Caco-2 (cell line): ENCODE measurements at regions not wholly inside any gene's neighbourhood (a gene's known extent, or its start where the extent isn't known, plus 50 kb on each side); places are given as distances from the start of the nearest gene placed in this dataset.

Experiments used
- BruUV-seq: library from RNA; stranded (reverse); fragments of 400-500 nt; replicated peaks from 2 replicates; lab custom pipeline; 2021; lab: Mats Ljungman, UMichigan
- CTCF ChIA-PET: fragments of 300-600 bp; sonication (Branson Sonifier 250); formaldehyde crosslinking; loops from one replicate; lab custom pipeline; 2022; ENCODE audit warnings: antibody characterized with exemption; lab: Charles Lee
- POLR2A ChIA-PET: fragments of 300-600 bp; sonication (Branson Sonifier 250); formaldehyde crosslinking; loops from one replicate; lab custom pipeline; 2022; ENCODE audit warnings: antibody characterized with exemption; lab: Charles Lee
- DNase-seq, 2 experiments: peaks; one replicate each; pipeline versions ENCODE4 v3.0.0 to v3.0.0-alpha.2; 2020 to 2022
- H3K27me3 ChIP-seq: replicated peaks from 2 replicates; pipeline ENCODE4 v1.6.0; 2011; ENCODE audit warnings: low read length; ENCODE audit not compliant: control insufficient read depth, insufficient read depth
- H3K36me3 ChIP-seq: 2 replicates; pipeline ENCODE4 v1.5.1; 2011; ENCODE audit warnings: low read length; ENCODE audit not compliant: control insufficient read depth, insufficient read depth
- H3K4me1 ChIP-seq: fragments of 250-450 bp; sonication (Bioruptor Pico); 2 replicates; pipeline ENCODE4 v1.5.1; 2020; ENCODE audit warnings: mild to moderate bottlenecking
- H3K4me3 ChIP-seq: 2 replicates; pipeline ENCODE4 v1.5.1; 2011; ENCODE audit warnings: low read depth, mild to moderate bottlenecking, control low read depth, low read length
- H3K9me3 ChIP-seq: fragments of 250-450 bp; sonication (Bioruptor Pico); 2 replicates; pipeline ENCODE4 v1.5.1; 2020; ENCODE audit warnings: mild to moderate bottlenecking, moderate library complexity
- H3K27ac Mint-ChIP-seq: one replicate; pipeline ENCODE4 v1.8.0; 2022; ENCODE audit warnings: mixed read lengths; ENCODE audit not compliant: unreplicated experiment
- H3K27me3 Mint-ChIP-seq: one replicate; pipeline ENCODE4 v1.8.0; 2022; ENCODE audit warnings: mixed read lengths; ENCODE audit not compliant: insufficient read depth, unreplicated experiment
- H3K36me3 Mint-ChIP-seq: one replicate; pipeline ENCODE4 v1.8.0; 2022; ENCODE audit warnings: mild to moderate bottlenecking, mixed read lengths; ENCODE audit not compliant: insufficient read depth, unreplicated experiment
- H3K4me1 Mint-ChIP-seq: one replicate; pipeline ENCODE4 v1.8.0; 2022; ENCODE audit warnings: low read depth, mixed read lengths; ENCODE audit not compliant: unreplicated experiment
- H3K4me3 Mint-ChIP-seq: one replicate; pipeline ENCODE4 v1.8.0; 2022; ENCODE audit warnings: mild to moderate bottlenecking, moderate library complexity, mixed read lengths; ENCODE audit not compliant: unreplicated experiment
- H3K9me3 Mint-ChIP-seq: one replicate; pipeline ENCODE4 v1.8.0; 2022; ENCODE audit warnings: mixed read lengths; ENCODE audit not compliant: unreplicated experiment
- intact Hi-C: fragments of 100-400 bp; cut with micrococcal nuclease; formaldehyde crosslinking; loops from one replicate; pipeline ENCODE4 v1.10.0; 2022; ENCODE audit not compliant: unreplicated experiment
- TF ChIP-seq, protein P1 (sequence below), 2 experiments: fragments of 200-600 bp in 1 of 2; IDR thresholded peaks; 1 replicate in 1 of 2; 2 replicates in 1 of 2; pipeline versions ENCODE4 v1.5.1 to v1.8.0; 2011 to 2022; ENCODE audit warnings: antibody characterized with exemption in 1 of 2, control low read depth in 1 of 2, inconsistent platforms in 1 of 2, low read depth in 1 of 2, low read length in 1 of 2, mild to moderate bottlenecking in 1 of 2, moderate library complexity in 1 of 2; ENCODE audit not compliant: insufficient read depth in 1 of 2, severe bottlenecking in 1 of 2, unreplicated experiment in 1 of 2

DNA sequence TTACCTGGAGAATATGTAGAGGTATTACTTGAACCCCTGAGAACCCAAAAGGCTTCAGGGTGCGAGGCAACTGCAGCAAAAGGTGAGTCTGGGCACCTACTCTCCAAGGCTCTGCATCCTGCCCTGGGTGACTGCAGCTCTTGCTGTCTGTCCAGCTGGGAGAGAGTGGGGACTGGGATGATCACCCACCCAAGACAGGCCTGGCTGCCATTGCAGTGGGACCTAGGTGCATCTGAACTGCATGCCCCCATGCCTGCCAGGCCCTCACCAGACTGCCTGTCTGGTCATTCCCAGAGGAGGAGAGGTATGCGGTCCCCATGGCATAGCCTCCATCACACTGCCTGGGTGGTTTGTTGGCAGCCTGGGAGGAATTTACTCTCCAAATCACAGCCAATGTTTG lies 563.9 kb downstream of the TFAP2A start:
- Histone ChIP-seq H3K9me3 (peaks cover 25% of the 10 kb centered on the region), H3K4me1 (no peaks in the 10 kb centered on the region), H3K36me3 (no peaks in the 10 kb centered on the region), H3K27me3 (no peaks in the 10 kb centered on the region), H3K4me3 (no peak overlapping the region)
- intact Hi-C loops, result loop anchor here (5.0 kb wide), 1 partner anchor 309 kb away; no protein-coding TSS in a partner anchor
- TF ChIP-seq, protein P1, sequence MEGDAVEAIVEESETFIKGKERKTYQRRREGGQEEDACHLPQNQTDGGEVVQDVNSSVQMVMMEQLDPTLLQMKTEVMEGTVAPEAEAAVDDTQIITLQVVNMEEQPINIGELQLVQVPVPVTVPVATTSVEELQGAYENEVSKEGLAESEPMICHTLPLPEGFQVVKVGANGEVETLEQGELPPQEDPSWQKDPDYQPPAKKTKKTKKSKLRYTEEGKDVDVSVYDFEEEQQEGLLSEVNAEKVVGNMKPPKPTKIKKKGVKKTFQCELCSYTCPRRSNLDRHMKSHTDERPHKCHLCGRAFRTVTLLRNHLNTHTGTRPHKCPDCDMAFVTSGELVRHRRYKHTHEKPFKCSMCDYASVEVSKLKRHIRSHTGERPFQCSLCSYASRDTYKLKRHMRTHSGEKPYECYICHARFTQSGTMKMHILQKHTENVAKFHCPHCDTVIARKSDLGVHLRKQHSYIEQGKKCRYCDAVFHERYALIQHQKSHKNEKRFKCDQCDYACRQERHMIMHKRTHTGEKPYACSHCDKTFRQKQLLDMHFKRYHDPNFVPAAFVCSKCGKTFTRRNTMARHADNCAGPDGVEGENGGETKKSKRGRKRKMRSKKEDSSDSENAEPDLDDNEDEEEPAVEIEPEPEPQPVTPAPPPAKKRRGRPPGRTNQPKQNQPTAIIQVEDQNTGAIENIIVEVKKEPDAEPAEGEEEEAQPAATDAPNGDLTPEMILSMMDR (IDR thresholded peaks at IDR 0.05; ENCODE audit: insufficient read depth in 1 of 2, low read depth in 1 of 2, low read length in 1 of 2, severe bottlenecking in 1 of 2, unreplicated experiment in 1 of 2), result no peak
- Mint-ChIP-seq H3K36me3 (no peaks in the 10 kb centered on the region), H3K4me1 (no peaks in the 10 kb centered on the region), H3K9me3 (peaks cover 46% of the 10 kb centered on the region), H3K27ac (no peak overlapping the region), H3K27me3 (no peaks in the 10 kb centered on the region), H3K4me3 (no peak overlapping the region)
- no peak for DNase-seq
- CTCF ChIA-PET, result no interaction called here
- POLR2A ChIA-PET, result no interaction called here
- no TSS peak for BruUV-seq

DNA sequence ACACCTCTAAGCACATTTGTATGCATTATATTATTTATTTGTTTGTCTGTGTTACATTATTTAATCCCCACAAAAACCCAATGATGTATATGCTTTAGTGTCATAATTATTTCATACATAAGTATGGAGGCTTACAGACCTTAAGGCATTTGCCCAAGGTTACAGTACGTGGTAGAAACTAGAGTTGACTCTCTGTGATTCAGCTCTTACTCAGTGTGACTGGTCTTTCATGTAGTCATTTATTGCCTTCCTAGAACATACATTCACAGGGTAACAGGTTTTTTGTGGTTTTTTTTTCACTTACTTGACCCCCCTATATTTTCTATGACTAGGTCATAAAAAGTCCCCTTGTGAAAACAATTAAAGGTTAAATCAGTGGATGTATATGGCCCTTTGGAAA lies 566.8 kb downstream of the TFAP2A start:
- H3K4me3 ChIP-seq, result no peak overlapping the region
- Mint-ChIP-seq H3K27me3 (no peaks in the 10 kb centered on the region), H3K4me1 (no peaks in the 10 kb centered on the region), H3K36me3 (no peaks in the 10 kb centered on the region), H3K9me3 (peaks cover 35% of the 10 kb centered on the region), H3K4me3 (no peak overlapping the region), H3K27ac (no peak overlapping the region)
- intact Hi-C loops, result no loop called here
- no peaks in the 10 kb centered on the region for H3K36me3 ChIP-seq
- no peaks in the 10 kb centered on the region for H3K4me1 ChIP-seq
- H3K9me3 ChIP-seq, result peaks cover 19% of the 10 kb centered on the region
- no peak for DNase-seq
- POLR2A ChIA-PET, result no interaction called here
- no TSS peak for BruUV-seq
- TF ChIP-seq, protein P1 (IDR thresholded peaks at IDR 0.05; ENCODE audit: insufficient read depth in 1 of 2, low read depth in 1 of 2, low read length in 1 of 2, severe bottlenecking in 1 of 2, unreplicated experiment in 1 of 2), result no peak
- CTCF ChIA-PET, result no interaction called here
- no peaks in the 10 kb centered on the region for H3K27me3 ChIP-seq

DNA sequence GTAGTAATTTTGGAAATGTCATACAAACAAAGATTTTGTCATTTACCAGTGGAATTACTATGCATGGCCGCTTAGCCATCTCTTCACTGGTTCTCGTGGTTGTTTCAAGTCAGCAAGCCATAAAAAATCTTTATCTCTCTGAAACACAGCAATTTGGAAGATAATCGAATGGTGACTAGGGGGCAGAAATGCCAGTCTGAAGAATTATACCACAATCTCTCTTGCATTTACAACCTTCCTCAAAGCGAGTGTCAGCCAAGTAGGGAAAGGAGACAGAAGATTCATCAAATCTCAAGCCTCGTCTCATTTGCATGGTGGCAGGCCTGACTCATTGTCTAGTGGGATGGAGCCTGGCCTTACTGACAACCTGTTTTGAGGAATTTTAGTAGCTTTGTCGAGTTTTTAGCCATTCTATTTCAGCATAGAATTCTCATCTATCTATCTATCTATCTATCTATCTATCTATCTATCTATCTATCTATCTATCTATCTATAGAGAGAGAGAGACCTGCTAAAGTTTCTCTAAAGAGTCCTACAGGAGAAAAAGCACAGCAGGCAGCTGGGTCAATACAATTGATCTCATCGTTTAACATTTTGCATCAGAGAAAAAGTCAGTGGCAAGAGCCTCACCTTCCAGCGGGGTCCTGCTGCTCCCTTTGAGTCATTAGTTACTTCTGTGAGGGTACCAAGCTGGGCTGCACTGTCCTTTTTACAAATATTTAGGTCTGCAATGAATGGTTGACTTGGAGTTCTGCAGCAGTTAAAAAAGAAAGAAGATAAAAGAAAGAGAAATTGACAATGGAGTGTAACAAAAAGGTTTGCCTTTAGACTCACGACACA lies 572.8 kb downstream of the TFAP2A start:
- Mint-ChIP-seq H3K27me3 (no peaks in the 10 kb centered on the region), H3K36me3 (no peaks in the 10 kb centered on the region), H3K4me1 (no peaks in the 10 kb centered on the region), H3K4me3 (no peak overlapping the region), H3K9me3 (peaks cover 13% of the 10 kb centered on the region), H3K27ac (no peak overlapping the region)
- intact Hi-C loops, result no loop called here
- DNase-seq, result no peak
- Histone ChIP-seq H3K9me3 (peaks cover 11% of the 10 kb centered on the region; the same call in 1 of the 2 replicates), H3K27me3 (no peaks in the 10 kb centered on the region), H3K4me3 (no peak overlapping the region), H3K4me1 (no peaks in the 10 kb centered on the region), H3K36me3 (no peaks in the 10 kb centered on the region)
- TF ChIP-seq, protein P1 (IDR thresholded peaks at IDR 0.05; ENCODE audit: insufficient read depth in 1 of 2, low read depth in 1 of 2, low read length in 1 of 2, severe bottlenecking in 1 of 2, unreplicated experiment in 1 of 2), result no peak
- POLR2A ChIA-PET, result no interaction called here
- BruUV-seq, result no TSS peak
- CTCF ChIA-PET, result no interaction called here
